CD14-positive monocyte (primary cell): ENCODE measurements at regions not wholly inside any gene's neighbourhood (a gene's known extent, or its start where the extent isn't known, plus 50 kb on each side); places are given as distances from the start of the nearest gene placed in this dataset.

ENCODE experiments used
- DNase-seq, 3 donors: peaks; one replicate each; pipeline ENCODE4 v3.0.0-alpha.2; 2011 to 2022
- H2AFZ ChIP-seq: 2 replicates; pipeline ENCODE4 v1.6.0; 2012; ENCODE audit warnings: mild to moderate bottlenecking, low read depth, low read length, inconsistent platforms; ENCODE audit not compliant: insufficient read depth, poor library complexity, severe bottlenecking
- H3K27ac ChIP-seq, 2 donors: 1 replicate in 1 of 2; 2 replicates in 1 of 2; pipeline ENCODE4 v1.5.1; 2012 to 2013; ENCODE audit warnings: low read length in 2 of 2, control low read depth in 1 of 2, inconsistent platforms in 1 of 2, low read depth in 1 of 2, mild to moderate bottlenecking in 1 of 2
- H3K27me3 ChIP-seq, 2 donors: one replicate each; pipeline versions ENCODE4 v1.6.0 to v1.6.1; 2011 to 2013; ENCODE audit warnings: low read length in 2 of 2; ENCODE audit not compliant: control insufficient read depth in 2 of 2, insufficient read depth in 2 of 2
- H3K36me3 ChIP-seq, 2 donors: replicated peaks in 1 of 2; 1 replicate in 1 of 2; 2 replicates in 1 of 2; pipeline versions ENCODE4 v1.5.1 to v1.6.1; 2012 to 2013; ENCODE audit warnings: low read length in 2 of 2, control low read depth in 1 of 2, inconsistent platforms in 1 of 2, mild to moderate bottlenecking in 1 of 2; ENCODE audit not compliant: insufficient read depth in 2 of 2, control insufficient read depth in 1 of 2
- H3K4me1 ChIP-seq, 2 donors: 1 replicate in 1 of 2; 2 replicates in 1 of 2; pipeline versions ENCODE4 v1.5.1 to v1.6.1; 2012 to 2013; ENCODE audit warnings: low read length in 2 of 2, control low read depth in 1 of 2, inconsistent platforms in 1 of 2, mild to moderate bottlenecking in 1 of 2, moderate library complexity in 1 of 2; ENCODE audit not compliant: insufficient read depth in 2 of 2, control insufficient read depth in 1 of 2
- H3K4me2 ChIP-seq: replicated peaks from 2 replicates; pipeline ENCODE3; 2012; ENCODE audit warnings: low read length, moderate library complexity, mild to moderate bottlenecking; ENCODE audit not compliant: poor library complexity, severe bottlenecking; ENCODE audit errors: extremely low read depth
- H3K4me3 ChIP-seq, 3 experiments: fragments of 200-600 bp in 1 of 3; sonication (generic) in 1 of 3; replicated peaks in 1 of 3; 1 replicate in 2 of 3; 2 replicates in 1 of 3; pipeline ENCODE4 v1.5.1; 2011 to 2013; ENCODE audit warnings: low read length in 3 of 3, mild to moderate bottlenecking in 3 of 3, control low read depth in 2 of 3, low read depth in 2 of 3, inconsistent platforms in 1 of 3, moderate library complexity in 1 of 3
- H3K79me2 ChIP-seq: 2 replicates; pipeline ENCODE4 v1.6.0; 2012; ENCODE audit warnings: mild to moderate bottlenecking, control low read depth, inconsistent platforms, low read length, moderate library complexity; ENCODE audit not compliant: insufficient read depth
- H3K9ac ChIP-seq: 2 replicates; pipeline ENCODE4 v1.6.0; 2017; ENCODE audit warnings: low read length, mild to moderate bottlenecking; ENCODE audit not compliant: insufficient read depth, poor library complexity, severe bottlenecking
- H3K9me3 ChIP-seq, 2 donors: replicated peaks in 1 of 2; 1 replicate in 1 of 2; 2 replicates in 1 of 2; pipeline versions ENCODE4 v1.5.1 to v1.6.1; 2012 to 2013; ENCODE audit warnings: low read length in 2 of 2, control low read depth in 1 of 2; ENCODE audit not compliant: control insufficient read depth in 1 of 2, insufficient read depth in 1 of 2
- H4K20me1 ChIP-seq: 2 replicates; pipeline ENCODE4 v1.6.0; 2012; ENCODE audit warnings: mild to moderate bottlenecking, low read length, control low read depth, moderate library complexity; ENCODE audit not compliant: insufficient read depth
- H3K27ac Mint-ChIP-seq, 7 donors: one replicate each; pipeline ENCODE4 v1.8.0; 2020; ENCODE audit warnings: mild to moderate bottlenecking in 7 of 7, mixed read lengths in 7 of 7, moderate library complexity in 6 of 7, inconsistent platforms in 2 of 7
- H3K27me3 Mint-ChIP-seq, 3 donors: one replicate each; pipeline ENCODE4 v1.8.0; 2021 to 2022; ENCODE audit warnings: low read depth in 3 of 3, mild to moderate bottlenecking in 3 of 3, mixed read lengths in 3 of 3, moderate library complexity in 3 of 3, inconsistent platforms in 1 of 3
- H3K36me3 Mint-ChIP-seq, 2 donors: one replicate each; pipeline ENCODE4 v1.8.0; 2020; ENCODE audit warnings: mixed read lengths in 2 of 2, inconsistent platforms in 1 of 2, mild to moderate bottlenecking in 1 of 2
- H3K4me1 Mint-ChIP-seq: one replicate; pipeline ENCODE4 v1.8.0; 2020; ENCODE audit warnings: mild to moderate bottlenecking, mixed read lengths
- H3K4me3 Mint-ChIP-seq, 2 donors: one replicate each; pipeline ENCODE4 v1.8.0; 2020; ENCODE audit warnings: mild to moderate bottlenecking in 2 of 2, mixed read lengths in 2 of 2, moderate library complexity in 1 of 2
- H3K9me3 Mint-ChIP-seq, 7 donors: one replicate each; pipeline ENCODE4 v1.8.0; 2020 to 2022; ENCODE audit warnings: mixed read lengths in 7 of 7, mild to moderate bottlenecking in 6 of 7, moderate library complexity in 6 of 7, inconsistent platforms in 2 of 7
- CTCF ChIP-seq: fragments of 200-600 bp; IDR thresholded peaks from one replicate; pipeline ENCODE4 v1.8.0; 2022; ENCODE audit warnings: antibody characterized with exemption, mild to moderate bottlenecking
- WGBS: methylation state at CpG from one replicate; pipeline ENCODE4 v1.1.5; 2013; ENCODE audit warnings: missing lambda C conversion rate; ENCODE audit not compliant: insufficient coverage; 5-methylcytosine and 5-hydroxymethylcytosine counted together
- intact Hi-C, 2 donors: fragments of 100-400 bp; cut with micrococcal nuclease; formaldehyde crosslinking; loops; one replicate each; pipeline versions ENCODE4 v1.15.0 to v1.15.1; 2023

DNA sequence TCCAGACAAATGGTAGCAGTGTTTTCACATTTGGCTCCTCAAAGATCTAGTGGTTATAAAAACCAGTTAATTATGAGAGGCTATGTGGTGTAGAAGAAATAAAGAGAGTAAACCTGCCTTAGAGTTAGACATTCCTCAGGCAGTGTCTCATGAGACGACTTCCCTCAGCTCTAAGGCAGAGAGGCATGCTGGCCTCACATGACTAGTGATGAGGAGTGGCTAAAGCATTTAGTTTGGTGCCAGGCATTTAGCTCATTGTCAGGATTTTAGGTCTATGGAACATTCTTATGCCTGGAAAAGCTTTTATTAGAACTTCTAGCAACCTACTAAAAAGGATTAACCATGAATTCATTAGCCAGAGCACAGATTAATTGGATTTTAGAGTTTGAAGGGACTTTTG lies 90.3 kb downstream of the RPRM start:
- no peak overlapping the region for H3K4me3 ChIP-seq
- no peak overlapping the region for H3K9ac ChIP-seq
- no peaks in the 10 kb centered on the region for H3K4me1 ChIP-seq
- H3K4me2 ChIP-seq, result no peak overlapping the region
- no peaks in the 10 kb centered on the region for H3K79me2 ChIP-seq
- H3K27ac Mint-ChIP-seq, result no peak overlapping the region
- H3K27me3 ChIP-seq, result no peaks in the 10 kb centered on the region
- peaks cover 0 to 5% (median 4%) of the 10 kb centered on the region in 7 donors for H3K9me3 Mint-ChIP-seq
- intact Hi-C loops, result no loop called here
- no peak overlapping the region for H2AFZ ChIP-seq
- no peaks in the 10 kb centered on the region for H3K4me1 Mint-ChIP-seq
- no peaks in the 10 kb centered on the region for H3K36me3 ChIP-seq
- no peak for TF ChIP-seq CTCF
- H3K27ac ChIP-seq, result no peak overlapping the region
- DNase-seq, result no peak
- H3K36me3 Mint-ChIP-seq, result no peaks in the 10 kb centered on the region
- WGBS, result 71% methylated on average over 1 of the region's 1 CpG
- no peaks in the 10 kb centered on the region for H3K27me3 Mint-ChIP-seq
- H3K9me3 ChIP-seq, result no peaks in the 10 kb centered on the region
- H4K20me1 ChIP-seq, result no peaks in the 10 kb centered on the region
- no peak overlapping the region for H3K4me3 Mint-ChIP-seq

GRCh38 chr2:153387203-153387602 lies 91.4 kb downstream of the RPRM start:
- Histone ChIP-seq H3K9ac (no peak overlapping the region), H3K4me1 (no peaks in the 10 kb centered on the region), H3K36me3 (no peaks in the 10 kb centered on the region), H4K20me1 (no peaks in the 10 kb centered on the region), H3K4me2 (no peak overlapping the region), H3K27ac (no peak overlapping the region), H2AFZ (no peak overlapping the region), H3K9me3 (no peaks in the 10 kb centered on the region), H3K79me2 (no peaks in the 10 kb centered on the region), H3K4me3 (no peak overlapping the region), H3K27me3 (no peaks in the 10 kb centered on the region)
- no peak for DNase-seq
- no peak overlapping the region for H3K4me3 Mint-ChIP-seq
- H3K9me3 Mint-ChIP-seq, result peaks cover 0 to 5% (median 2%) of the 10 kb centered on the region in 7 donors
- WGBS, result no CpG with 5 or more reads among the region's 4 CpGs
- H3K27ac Mint-ChIP-seq, result no peak overlapping the region
- H3K36me3 Mint-ChIP-seq, result no peaks in the 10 kb centered on the region
- TF ChIP-seq CTCF, result no peak
- intact Hi-C loops, result no loop called here
- H3K4me1 Mint-ChIP-seq, result no peaks in the 10 kb centered on the region
- no peaks in the 10 kb centered on the region for H3K27me3 Mint-ChIP-seq
